ENCODE measurements at regions not wholly inside any gene's neighbourhood (a gene's known extent, or its start where the extent isn't known, plus 50 kb on each side); places are given as distances from the start of the nearest gene placed in this dataset.

DNA sequence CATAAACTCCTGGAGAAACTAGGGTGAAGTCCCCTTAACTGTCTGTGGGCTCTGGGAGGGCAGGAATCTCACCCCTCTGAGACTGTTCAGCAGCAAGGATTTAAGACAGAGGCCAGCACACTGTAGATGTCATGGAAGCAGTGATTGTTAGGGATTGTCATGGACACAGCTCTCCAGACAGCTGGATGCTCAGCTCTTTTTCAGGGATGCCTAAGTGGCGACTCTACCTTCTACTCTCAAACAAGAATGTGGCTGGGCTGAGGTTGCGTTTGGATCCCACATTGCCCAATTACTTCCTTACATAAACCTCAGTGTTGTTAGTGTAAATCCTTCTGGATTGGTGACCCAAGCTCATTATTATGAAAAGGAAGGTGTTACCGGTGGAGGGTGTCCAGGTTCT, 291.9 kb upstream of the VCX3A start:
- H3K27me3 ChIP-seq = no peaks in the 10 kb centered on the region
- H3K27ac ChIP-seq = no peak overlapping the region
- TF ChIP-seq, protein P1, sequence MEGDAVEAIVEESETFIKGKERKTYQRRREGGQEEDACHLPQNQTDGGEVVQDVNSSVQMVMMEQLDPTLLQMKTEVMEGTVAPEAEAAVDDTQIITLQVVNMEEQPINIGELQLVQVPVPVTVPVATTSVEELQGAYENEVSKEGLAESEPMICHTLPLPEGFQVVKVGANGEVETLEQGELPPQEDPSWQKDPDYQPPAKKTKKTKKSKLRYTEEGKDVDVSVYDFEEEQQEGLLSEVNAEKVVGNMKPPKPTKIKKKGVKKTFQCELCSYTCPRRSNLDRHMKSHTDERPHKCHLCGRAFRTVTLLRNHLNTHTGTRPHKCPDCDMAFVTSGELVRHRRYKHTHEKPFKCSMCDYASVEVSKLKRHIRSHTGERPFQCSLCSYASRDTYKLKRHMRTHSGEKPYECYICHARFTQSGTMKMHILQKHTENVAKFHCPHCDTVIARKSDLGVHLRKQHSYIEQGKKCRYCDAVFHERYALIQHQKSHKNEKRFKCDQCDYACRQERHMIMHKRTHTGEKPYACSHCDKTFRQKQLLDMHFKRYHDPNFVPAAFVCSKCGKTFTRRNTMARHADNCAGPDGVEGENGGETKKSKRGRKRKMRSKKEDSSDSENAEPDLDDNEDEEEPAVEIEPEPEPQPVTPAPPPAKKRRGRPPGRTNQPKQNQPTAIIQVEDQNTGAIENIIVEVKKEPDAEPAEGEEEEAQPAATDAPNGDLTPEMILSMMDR (IDR thresholded peaks at IDR 0.05; ENCODE audit: low read depth, low read length) = no peak
- H3K4me1 ChIP-seq (ENCODE audit: low read depth) = no peaks in the 10 kb centered on the region
- H3K4me3 ChIP-seq = no peak overlapping the region
- H3K36me3 ChIP-seq = no peaks in the 10 kb centered on the region
- no peaks in the 10 kb centered on the region for H3K9me3 ChIP-seq (ENCODE audit: low read depth)
- no peak for DNase-seq (ENCODE audit: low read depth in 1 of 2, low spot score in 1 of 2)

GRCh38 chrX:6821730-6822129, 286.8 kb upstream of the VCX3A start:
- TF ChIP-seq, protein P1 (IDR thresholded peaks at IDR 0.05; ENCODE audit: low read depth, low read length) = no peak

GRCh38 chrX:6813836-6814370, 279.0 kb upstream of the VCX3A start:
- H3K4me1 ChIP-seq (ENCODE audit: low read depth) = no peaks in the 10 kb centered on the region
- TF ChIP-seq, protein P1 (IDR thresholded peaks at IDR 0.05; ENCODE audit: low read depth, low read length) = no peak
- H3K4me3 ChIP-seq = no peak overlapping the region
- no peaks in the 10 kb centered on the region for H3K36me3 ChIP-seq
- H3K27me3 ChIP-seq = no peaks in the 10 kb centered on the region
- DNase-seq (ENCODE audit: low read depth in 1 of 2, low spot score in 1 of 2) = peak in 1 of 2 donors; percentile 57
- H3K27ac ChIP-seq = no peak overlapping the region
- H3K9me3 ChIP-seq (ENCODE audit: low read depth) = no peaks in the 10 kb centered on the region

More at GRCh38 chrX:6821730-6822129, 286.8 kb upstream of the VCX3A start:
- Histone ChIP-seq H3K36me3 (no peaks in the 10 kb centered on the region), H3K9me3 (ENCODE audit: low read depth) (no peaks in the 10 kb centered on the region), H3K4me3 (no peak overlapping the region), H3K4me1 (ENCODE audit: low read depth) (no peaks in the 10 kb centered on the region), H3K27ac (no peak overlapping the region), H3K27me3 (no peaks in the 10 kb centered on the region)
- no peak for DNase-seq (ENCODE audit: low read depth in 1 of 2, low spot score in 1 of 2)

- TF ChIP-seq, protein P1 (IDR thresholded peaks at IDR 0.05; ENCODE audit: low read depth, low read length) = no peak
- H3K27ac ChIP-seq = no peak overlapping the region
- no peaks in the 10 kb centered on the region for H3K4me1 ChIP-seq (ENCODE audit: low read depth)
- H3K36me3 ChIP-seq = no peaks in the 10 kb centered on the region
- H3K9me3 ChIP-seq (ENCODE audit: low read depth) = no peaks in the 10 kb centered on the region
- no peaks in the 10 kb centered on the region for H3K27me3 ChIP-seq
- no peak for DNase-seq (ENCODE audit: low read depth in 1 of 2, low spot score in 1 of 2)
- H3K4me3 ChIP-seq = no peak overlapping the region
Observed at GRCh38 chrX:6812087-6812486, 277.2 kb upstream of the VCX3A start.

- H3K9me3 ChIP-seq (ENCODE audit: low read depth) = no peaks in the 10 kb centered on the region
- no peaks in the 10 kb centered on the region for H3K36me3 ChIP-seq
- DNase-seq (ENCODE audit: low read depth in 1 of 2, low spot score in 1 of 2) = no peak
- TF ChIP-seq, protein P1 (IDR thresholded peaks at IDR 0.05; ENCODE audit: low read depth, low read length) = no peak
- H3K27me3 ChIP-seq = no peaks in the 10 kb centered on the region
- no peak overlapping the region for H3K4me3 ChIP-seq
- no peaks in the 10 kb centered on the region for H3K4me1 ChIP-seq (ENCODE audit: low read depth)
- no peak overlapping the region for H3K27ac ChIP-seq
Observed at GRCh38 chrX:6810776-6811175, 275.9 kb upstream of the VCX3A start.

- TF ChIP-seq, protein P1 (IDR thresholded peaks at IDR 0.05; ENCODE audit: low read depth, low read length) = no peak
- H3K9me3 ChIP-seq (ENCODE audit: low read depth) = no peaks in the 10 kb centered on the region
- DNase-seq (ENCODE audit: low read depth in 1 of 2, low spot score in 1 of 2) = no peak
Observed at GRCh38 chrX:6803607-6804006, 268.7 kb upstream of the VCX3A start.

More at GRCh38 chrX:6803607-6804006, 268.7 kb upstream of the VCX3A start:
- no peaks in the 10 kb centered on the region for H3K4me1 ChIP-seq (ENCODE audit: low read depth)
- no peak overlapping the region for H3K27ac ChIP-seq
- no peak overlapping the region for H3K4me3 ChIP-seq
- H3K27me3 ChIP-seq = no peaks in the 10 kb centered on the region
- H3K36me3 ChIP-seq = no peaks in the 10 kb centered on the region
